ENCODE measurements at regions not wholly inside any gene's neighbourhood (a gene's known extent, or its start where the extent isn't known, plus 50 kb on each side); places are given as distances from the start of the nearest gene placed in this dataset.

DNA sequence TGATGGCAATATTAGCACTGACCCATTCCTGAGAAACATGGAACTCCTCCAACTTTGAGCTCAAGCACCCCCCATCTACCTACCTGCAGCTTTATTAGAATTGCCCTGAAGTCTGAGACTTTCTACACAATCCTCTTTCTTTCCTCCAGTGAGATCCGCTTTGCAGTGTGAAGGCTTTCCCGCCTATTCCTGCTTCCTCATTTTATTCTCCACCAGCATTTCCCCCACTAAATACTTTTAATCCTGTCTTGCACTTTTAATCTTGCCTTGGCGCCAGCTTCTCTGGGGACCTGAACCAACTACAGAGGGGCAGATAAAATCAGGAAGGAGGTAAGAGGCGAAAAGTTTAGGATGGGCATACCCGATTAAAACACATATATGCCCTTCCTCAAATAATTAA, 178.1 kb upstream of the PRDM1 start:
- DNase-seq (ENCODE audit: low spot score) = no peak

DNA sequence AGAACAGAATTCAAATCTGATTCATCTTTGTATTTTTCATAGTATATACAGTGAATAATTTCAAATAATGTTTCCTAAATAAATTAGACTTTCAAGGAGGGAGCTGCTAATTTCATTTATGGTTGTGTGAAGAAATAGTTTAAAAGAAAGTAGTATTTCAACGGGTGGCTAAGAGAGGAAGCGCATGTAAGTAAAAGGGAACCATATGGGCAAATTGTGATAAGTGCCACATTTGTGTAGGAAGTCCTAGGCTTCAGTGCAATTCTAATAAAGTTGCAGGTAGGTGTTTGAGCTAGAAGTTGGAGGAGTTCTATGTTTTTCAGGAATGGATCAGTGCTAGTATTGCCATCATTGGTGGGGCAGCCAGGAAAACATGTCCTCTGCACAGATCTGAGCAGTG, 178.8 kb upstream of the PRDM1 start:
- no peak for DNase-seq (ENCODE audit: low spot score)

DNA sequence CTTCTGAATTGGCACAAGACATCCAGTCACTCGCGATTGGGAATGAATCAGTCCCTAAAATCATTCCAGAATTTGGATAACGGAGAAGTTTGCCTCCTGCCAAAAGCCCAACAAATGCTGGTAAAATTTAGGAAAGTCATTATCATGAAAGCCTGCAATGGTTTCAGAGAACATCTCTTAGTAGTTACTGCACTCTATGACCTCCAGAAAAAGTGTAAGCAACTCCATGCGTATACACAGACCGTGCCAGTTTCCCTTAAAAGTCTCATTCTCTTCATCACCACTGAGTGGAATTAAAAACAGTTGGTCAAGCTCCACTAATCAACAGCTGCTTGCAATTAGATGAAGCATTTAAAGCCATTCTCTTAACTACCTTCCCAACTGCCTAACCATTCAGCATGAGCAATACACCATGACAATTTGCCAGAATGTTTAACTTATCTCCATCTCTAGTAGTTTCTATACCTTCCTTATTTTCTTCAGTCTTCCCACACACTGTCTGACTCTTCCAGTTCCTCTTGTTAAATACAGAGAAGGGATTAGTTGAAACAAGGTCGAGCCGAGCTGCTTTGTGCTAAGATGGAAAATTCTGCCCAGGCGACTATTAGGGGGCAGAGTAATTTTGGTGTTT, 183.6 kb upstream of the PRDM1 start:
- peak; percentile 62 for DNase-seq (ENCODE audit: low spot score)

DNA sequence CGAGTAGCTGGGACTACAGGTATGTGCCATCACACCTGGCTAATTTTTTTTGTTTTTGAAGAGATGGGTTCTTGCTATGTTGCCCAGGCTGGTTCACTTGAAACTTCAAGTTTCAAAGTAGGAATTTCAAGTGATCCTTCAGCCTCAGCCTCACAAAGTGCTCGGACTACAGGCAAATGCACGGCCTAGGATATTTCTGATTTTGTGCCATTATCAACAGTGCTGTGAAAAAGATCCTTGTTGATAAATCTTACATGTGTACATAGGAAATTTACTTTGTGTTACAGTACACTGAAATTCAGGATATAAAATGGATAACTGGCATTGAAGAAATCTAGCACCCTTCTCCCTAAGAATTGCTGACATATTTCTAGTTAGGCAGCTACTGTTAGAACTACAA, 184.6 kb upstream of the PRDM1 start:
- no peak for DNase-seq (ENCODE audit: low spot score)

GRCh38 chr6:105900125-105900937, 185.8 kb upstream of the PRDM1 start:
- DNase-seq (ENCODE audit: low spot score) = peak; percentile 70

GRCh38 chr6:105898286-105898685, 187.8 kb upstream of the PRDM1 start:
- peak; percentile 22 for DNase-seq (ENCODE audit: low spot score)

DNA sequence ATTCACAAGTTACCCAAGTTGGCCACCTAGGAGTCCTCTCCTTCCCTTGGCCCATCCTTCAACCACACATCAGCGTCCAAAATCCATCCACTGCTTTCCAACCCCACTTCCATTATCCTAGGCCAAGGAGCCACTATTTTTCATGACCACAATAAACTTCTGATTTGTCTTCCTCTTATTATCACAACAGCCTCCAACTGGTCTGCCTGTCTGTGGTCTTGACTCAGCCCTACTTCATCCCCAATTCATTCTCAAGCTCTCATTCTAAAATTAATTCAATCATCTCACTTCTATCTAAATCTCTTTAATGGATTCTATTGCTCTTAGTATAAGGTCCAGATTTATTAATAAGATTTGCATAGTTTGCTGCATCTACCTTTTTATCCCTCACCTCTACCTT, 189.0 kb upstream of the PRDM1 start:
- no peak for DNase-seq (ENCODE audit: low spot score)

DNA sequence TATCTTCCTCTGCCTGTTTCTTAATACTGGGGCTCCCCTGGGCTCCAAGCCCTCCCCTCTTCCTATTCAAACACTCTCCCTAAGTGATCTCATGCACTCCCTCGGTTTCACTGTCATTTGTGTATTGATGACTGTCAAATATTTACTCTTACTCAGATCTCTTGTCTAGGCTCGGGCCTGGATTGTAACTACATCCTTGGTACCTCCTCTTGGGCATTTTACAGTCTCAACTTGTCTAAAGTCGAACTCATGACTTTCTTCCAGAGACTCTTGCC, 189.4 kb upstream of the PRDM1 start:
- no peak for DNase-seq (ENCODE audit: low spot score)

DNA sequence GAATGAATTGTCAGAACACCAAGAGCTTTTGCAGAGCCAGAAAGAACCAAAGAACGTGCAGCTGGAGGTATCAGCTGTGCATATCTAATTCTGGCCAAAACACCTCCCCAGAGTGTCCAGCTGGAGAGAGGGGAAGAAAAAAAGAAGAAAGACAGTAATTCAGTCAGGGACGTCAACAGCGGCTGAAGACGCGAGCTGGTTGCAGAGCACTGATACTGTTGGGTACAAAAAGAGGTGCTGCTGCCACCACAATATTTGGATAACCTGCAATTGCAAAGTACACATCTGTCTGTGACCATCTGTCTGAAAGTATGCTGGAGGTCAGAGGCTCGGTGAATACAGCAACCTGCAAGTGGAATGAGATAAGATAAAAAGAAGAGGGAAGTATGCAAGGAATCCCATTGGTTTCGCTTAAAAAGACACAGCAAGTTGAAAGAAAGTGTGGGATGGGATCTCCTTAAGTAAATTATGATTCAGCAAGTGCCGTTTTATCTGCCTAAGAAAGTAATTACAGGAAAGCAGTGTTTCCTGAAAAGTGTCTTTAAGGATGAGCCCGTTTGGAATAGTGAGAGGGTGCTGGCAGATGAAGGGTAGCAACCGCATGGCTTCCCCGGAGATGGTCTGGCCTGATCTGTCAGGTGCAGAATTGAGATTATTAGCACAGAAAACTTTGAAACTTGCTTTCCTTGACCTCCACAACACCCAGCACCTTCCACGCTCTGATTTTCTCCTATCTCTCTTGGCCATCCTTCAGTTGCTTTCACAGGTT, 189.9 kb upstream of the PRDM1 start:
- no peak for DNase-seq (ENCODE audit: low spot score)

DNA sequence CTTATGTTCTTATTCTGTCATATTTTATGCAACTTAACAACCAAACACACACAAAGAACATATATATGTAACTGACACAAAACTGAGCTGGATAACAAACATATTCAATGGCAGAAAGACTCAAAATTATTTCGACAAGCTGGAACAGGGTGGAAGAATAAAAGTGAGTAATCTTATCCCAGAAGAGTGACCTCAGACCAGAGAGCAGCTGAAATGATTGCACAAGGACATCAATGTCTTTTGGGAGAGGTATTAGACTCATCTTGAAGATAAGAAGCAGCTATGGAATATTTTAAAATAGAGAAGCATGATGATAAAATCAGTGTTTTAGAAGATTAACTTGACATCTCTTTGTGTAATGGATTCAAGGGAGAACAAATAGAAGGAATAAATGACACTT, 191.6 kb upstream of the PRDM1 start:
- DNase-seq (ENCODE audit: low spot score) = no peak

- no peak for DNase-seq (ENCODE audit: low spot score)
Measured at GRCh38 chr6:105893741-105894140, 192.4 kb upstream of the PRDM1 start.

DNA sequence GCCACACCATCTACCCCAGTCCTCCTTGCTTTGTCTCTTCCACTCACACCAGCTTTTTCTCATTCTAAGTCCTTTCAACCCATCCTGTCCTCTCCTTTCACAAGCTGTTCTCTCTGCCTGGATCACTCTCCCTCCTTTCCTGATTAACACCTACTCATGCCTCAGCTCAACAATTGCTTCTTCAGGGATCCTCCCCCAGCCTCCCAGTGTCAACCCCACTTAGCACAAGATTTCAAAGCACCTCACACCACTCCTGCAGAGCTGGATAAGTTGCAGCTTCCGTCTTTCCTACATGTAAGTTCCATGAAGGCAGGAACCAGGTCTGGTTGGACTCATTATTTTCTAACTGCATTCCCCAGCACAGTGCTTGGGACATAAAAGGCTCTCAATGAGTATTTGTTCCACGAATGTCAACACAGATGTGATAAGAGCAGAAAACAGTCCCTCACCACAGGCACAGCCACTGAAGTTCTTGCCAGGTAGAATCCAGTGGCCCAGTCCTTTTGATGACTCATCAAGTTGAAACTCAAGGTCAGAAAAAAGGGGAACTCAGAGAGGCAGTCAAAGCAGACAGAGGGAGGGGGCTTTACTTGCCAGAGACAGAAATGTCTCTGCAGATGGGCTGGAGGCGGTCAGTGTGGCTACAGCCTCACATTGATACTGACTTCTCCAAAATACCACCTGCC, 193.4 kb upstream of the PRDM1 start:
- DNase-seq (ENCODE audit: low spot score) = no peak

- DNase-seq (ENCODE audit: low spot score) = no peak
Measured at GRCh38 chr6:105890521-105891244, 195.5 kb upstream of the PRDM1 start.

DNA sequence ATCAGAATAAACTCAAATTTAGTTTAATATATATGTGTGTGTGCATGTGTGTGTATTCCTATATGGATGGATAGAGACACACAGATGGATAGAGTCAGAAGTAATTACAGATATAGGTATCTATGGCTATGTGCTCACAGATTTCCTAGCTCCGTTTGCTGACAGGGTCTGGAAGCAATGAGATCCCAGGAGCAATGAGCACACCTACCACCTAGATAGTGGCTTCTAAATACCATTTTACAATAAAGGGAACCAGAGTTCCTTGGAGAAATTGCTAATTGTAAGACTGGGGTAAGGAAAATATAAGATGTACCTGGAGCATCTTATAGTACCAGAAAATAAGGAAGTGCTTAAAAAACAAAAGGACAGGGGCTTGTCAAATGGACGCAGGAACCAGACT, 196.2 kb upstream of the PRDM1 start:
- no peak for DNase-seq (ENCODE audit: low spot score)

- DNase-seq (ENCODE audit: low spot score) = peak; percentile 64
Measured at GRCh38 chr6:105886814-105887544, 199.2 kb upstream of the PRDM1 start.

DNA sequence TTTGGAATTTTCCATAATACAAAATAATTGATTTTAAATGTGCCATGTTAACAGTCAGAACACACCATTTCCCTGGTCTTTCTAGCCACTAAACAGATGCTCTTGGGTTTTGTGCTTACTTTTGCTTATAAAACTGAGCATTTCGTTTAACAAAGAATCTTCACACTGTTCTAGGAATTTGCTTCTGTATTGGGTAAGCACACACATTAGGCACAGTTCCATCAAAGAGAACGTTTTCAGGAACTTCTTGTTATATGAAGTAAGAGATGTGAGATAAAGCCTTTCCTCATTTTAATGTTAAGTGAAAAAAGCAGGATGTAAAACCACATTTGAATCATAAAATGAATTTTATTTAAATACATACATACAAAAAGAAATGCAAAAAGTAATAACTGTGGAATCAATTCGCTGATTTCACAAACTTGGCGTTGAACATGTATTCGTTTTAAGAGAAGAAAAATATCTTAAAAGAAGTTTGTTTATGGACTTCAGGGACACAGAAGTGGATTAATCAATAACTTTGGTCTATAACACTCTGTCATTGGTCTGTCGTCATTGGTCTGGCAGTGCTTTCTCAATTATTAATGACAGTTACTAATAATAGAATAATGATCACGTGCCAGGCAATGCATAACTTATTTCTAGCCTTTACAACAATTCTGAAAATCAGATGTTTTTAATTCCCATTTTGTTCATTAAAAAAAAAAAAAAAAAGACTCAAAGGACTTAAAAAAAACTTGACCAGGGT, 199.9 kb upstream of the PRDM1 start:
- peak; percentile 17 for DNase-seq (ENCODE audit: low spot score)

GRCh38 chr6:105884426-105884825, 201.7 kb upstream of the PRDM1 start:
- no peak for DNase-seq (ENCODE audit: low spot score)

DNA sequence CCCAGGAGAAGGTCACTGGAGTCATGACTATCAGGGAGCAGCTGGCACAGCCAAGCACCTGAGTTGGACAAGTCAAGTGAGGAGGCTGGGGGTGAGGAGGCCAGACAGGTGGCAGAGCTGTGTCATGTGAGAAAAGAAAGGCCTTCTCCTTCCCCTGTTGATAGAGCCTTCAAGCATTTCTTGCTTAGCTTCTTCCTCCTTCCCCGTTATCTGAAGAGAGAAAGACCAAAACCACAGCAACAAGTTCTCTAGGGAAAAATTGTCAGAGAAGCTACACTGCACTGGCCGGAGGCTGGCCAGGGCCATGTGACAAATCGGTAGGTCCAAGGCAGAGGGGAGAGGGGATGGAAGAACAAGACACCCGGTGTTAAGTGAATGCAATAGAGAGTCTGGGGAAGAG, 202.1 kb upstream of the PRDM1 start:
- no peak for DNase-seq (ENCODE audit: low spot score)

DNA sequence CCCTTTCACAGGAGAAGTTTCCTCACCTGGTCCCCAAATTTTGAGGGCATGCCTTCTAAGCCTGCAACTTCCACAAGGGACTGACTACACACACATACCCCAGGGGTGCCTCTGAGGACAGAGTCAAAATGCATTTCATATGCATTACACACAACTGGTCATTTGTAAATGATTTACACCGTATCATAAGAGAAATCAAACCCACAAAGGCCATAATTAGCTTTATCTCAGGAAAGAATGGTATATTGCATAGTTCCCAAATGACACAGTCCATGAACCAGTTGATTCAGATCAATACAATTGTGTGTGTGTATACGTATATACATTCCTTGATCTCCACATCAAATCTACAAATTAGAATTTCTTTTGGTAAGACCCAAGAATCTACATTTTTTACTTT, 203.3 kb upstream of the PRDM1 start:
- DNase-seq (ENCODE audit: low spot score) = no peak

DNA sequence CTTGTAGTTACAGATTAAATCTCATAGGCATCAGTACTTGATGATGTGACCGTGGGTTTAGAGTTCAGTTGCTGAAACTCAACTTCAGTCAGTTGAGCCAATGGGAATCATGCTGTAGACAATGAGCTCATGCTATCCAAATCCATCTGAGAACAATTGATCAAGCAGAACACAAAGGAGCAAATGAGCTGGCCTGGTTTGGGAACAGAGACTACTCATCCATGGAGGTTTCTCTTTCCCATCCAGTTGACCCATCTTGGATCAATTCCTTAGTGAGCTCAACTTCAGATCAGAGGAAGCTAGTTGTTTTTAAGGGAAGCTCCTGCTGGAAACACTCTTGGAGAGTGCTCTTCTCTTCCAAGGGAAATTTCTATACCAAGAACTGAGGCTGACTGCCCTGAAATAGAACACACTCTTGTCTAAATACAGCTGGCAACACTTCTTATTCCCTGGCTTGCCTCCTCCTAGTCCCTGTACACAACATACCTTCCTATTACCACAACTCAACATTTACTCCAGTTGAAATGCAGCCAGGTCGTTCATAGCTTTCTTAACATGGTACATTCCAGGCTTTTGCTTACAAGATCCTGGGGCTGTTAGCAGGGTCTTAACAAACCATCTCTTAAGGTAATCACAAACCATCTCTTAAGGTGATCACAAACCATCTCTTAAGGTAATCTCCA, 203.9 kb upstream of the PRDM1 start:
- DNase-seq (ENCODE audit: low spot score) = no peak
